CD14-positive monocyte (primary cell): ENCODE measurements at regions not wholly inside any gene's neighbourhood (a gene's known extent, or its start where the extent isn't known, plus 50 kb on each side); places are given as distances from the start of the nearest gene placed in this dataset.

Experiments
- DNase-seq, 3 donors: peaks; one replicate each; pipeline ENCODE4 v3.0.0-alpha.2; 2011 to 2022
- H2AFZ ChIP-seq: 2 replicates; pipeline ENCODE4 v1.6.0; 2012; ENCODE audit warnings: mild to moderate bottlenecking, low read depth, low read length, inconsistent platforms; ENCODE audit not compliant: insufficient read depth, poor library complexity, severe bottlenecking
- H3K27ac ChIP-seq, 2 donors: 1 replicate in 1 of 2; 2 replicates in 1 of 2; pipeline ENCODE4 v1.5.1; 2012 to 2013; ENCODE audit warnings: low read length in 2 of 2, control low read depth in 1 of 2, inconsistent platforms in 1 of 2, low read depth in 1 of 2, mild to moderate bottlenecking in 1 of 2
- H3K27me3 ChIP-seq, 2 donors: one replicate each; pipeline versions ENCODE4 v1.6.0 to v1.6.1; 2011 to 2013; ENCODE audit warnings: low read length in 2 of 2; ENCODE audit not compliant: control insufficient read depth in 2 of 2, insufficient read depth in 2 of 2
- H3K36me3 ChIP-seq, 2 donors: replicated peaks in 1 of 2; 1 replicate in 1 of 2; 2 replicates in 1 of 2; pipeline versions ENCODE4 v1.5.1 to v1.6.1; 2012 to 2013; ENCODE audit warnings: low read length in 2 of 2, control low read depth in 1 of 2, inconsistent platforms in 1 of 2, mild to moderate bottlenecking in 1 of 2; ENCODE audit not compliant: insufficient read depth in 2 of 2, control insufficient read depth in 1 of 2
- H3K4me1 ChIP-seq, 2 donors: 1 replicate in 1 of 2; 2 replicates in 1 of 2; pipeline versions ENCODE4 v1.5.1 to v1.6.1; 2012 to 2013; ENCODE audit warnings: low read length in 2 of 2, control low read depth in 1 of 2, inconsistent platforms in 1 of 2, mild to moderate bottlenecking in 1 of 2, moderate library complexity in 1 of 2; ENCODE audit not compliant: insufficient read depth in 2 of 2, control insufficient read depth in 1 of 2
- H3K4me2 ChIP-seq: replicated peaks from 2 replicates; pipeline ENCODE3; 2012; ENCODE audit warnings: low read length, moderate library complexity, mild to moderate bottlenecking; ENCODE audit not compliant: poor library complexity, severe bottlenecking; ENCODE audit errors: extremely low read depth
- H3K4me3 ChIP-seq, 3 experiments: fragments of 200-600 bp in 1 of 3; sonication (generic) in 1 of 3; replicated peaks in 1 of 3; 1 replicate in 2 of 3; 2 replicates in 1 of 3; pipeline ENCODE4 v1.5.1; 2011 to 2013; ENCODE audit warnings: low read length in 3 of 3, mild to moderate bottlenecking in 3 of 3, control low read depth in 2 of 3, low read depth in 2 of 3, inconsistent platforms in 1 of 3, moderate library complexity in 1 of 3
- H3K79me2 ChIP-seq: 2 replicates; pipeline ENCODE4 v1.6.0; 2012; ENCODE audit warnings: mild to moderate bottlenecking, control low read depth, inconsistent platforms, low read length, moderate library complexity; ENCODE audit not compliant: insufficient read depth
- H3K9ac ChIP-seq: 2 replicates; pipeline ENCODE4 v1.6.0; 2017; ENCODE audit warnings: low read length, mild to moderate bottlenecking; ENCODE audit not compliant: insufficient read depth, poor library complexity, severe bottlenecking
- H3K9me3 ChIP-seq, 2 donors: replicated peaks in 1 of 2; 1 replicate in 1 of 2; 2 replicates in 1 of 2; pipeline versions ENCODE4 v1.5.1 to v1.6.1; 2012 to 2013; ENCODE audit warnings: low read length in 2 of 2, control low read depth in 1 of 2; ENCODE audit not compliant: control insufficient read depth in 1 of 2, insufficient read depth in 1 of 2
- H4K20me1 ChIP-seq: 2 replicates; pipeline ENCODE4 v1.6.0; 2012; ENCODE audit warnings: mild to moderate bottlenecking, low read length, control low read depth, moderate library complexity; ENCODE audit not compliant: insufficient read depth
- H3K27ac Mint-ChIP-seq, 7 donors: one replicate each; pipeline ENCODE4 v1.8.0; 2020; ENCODE audit warnings: mild to moderate bottlenecking in 7 of 7, mixed read lengths in 7 of 7, moderate library complexity in 6 of 7, inconsistent platforms in 2 of 7
- H3K27me3 Mint-ChIP-seq, 3 donors: one replicate each; pipeline ENCODE4 v1.8.0; 2021 to 2022; ENCODE audit warnings: low read depth in 3 of 3, mild to moderate bottlenecking in 3 of 3, mixed read lengths in 3 of 3, moderate library complexity in 3 of 3, inconsistent platforms in 1 of 3
- H3K36me3 Mint-ChIP-seq, 2 donors: one replicate each; pipeline ENCODE4 v1.8.0; 2020; ENCODE audit warnings: mixed read lengths in 2 of 2, inconsistent platforms in 1 of 2, mild to moderate bottlenecking in 1 of 2
- H3K4me1 Mint-ChIP-seq: one replicate; pipeline ENCODE4 v1.8.0; 2020; ENCODE audit warnings: mild to moderate bottlenecking, mixed read lengths
- H3K4me3 Mint-ChIP-seq, 2 donors: one replicate each; pipeline ENCODE4 v1.8.0; 2020; ENCODE audit warnings: mild to moderate bottlenecking in 2 of 2, mixed read lengths in 2 of 2, moderate library complexity in 1 of 2
- H3K9me3 Mint-ChIP-seq, 7 donors: one replicate each; pipeline ENCODE4 v1.8.0; 2020 to 2022; ENCODE audit warnings: mixed read lengths in 7 of 7, mild to moderate bottlenecking in 6 of 7, moderate library complexity in 6 of 7, inconsistent platforms in 2 of 7
- CTCF ChIP-seq: fragments of 200-600 bp; IDR thresholded peaks from one replicate; pipeline ENCODE4 v1.8.0; 2022; ENCODE audit warnings: antibody characterized with exemption, mild to moderate bottlenecking
- WGBS: methylation state at CpG from one replicate; pipeline ENCODE4 v1.1.5; 2013; ENCODE audit warnings: missing lambda C conversion rate; ENCODE audit not compliant: insufficient coverage; 5-methylcytosine and 5-hydroxymethylcytosine counted together
- intact Hi-C, 2 donors: fragments of 100-400 bp; cut with micrococcal nuclease; formaldehyde crosslinking; loops; one replicate each; pipeline versions ENCODE4 v1.15.0 to v1.15.1; 2023

- Mint-ChIP-seq H3K36me3 (no peaks in the 10 kb centered on the region), H3K27me3 (no peaks in the 10 kb centered on the region), H3K4me3 (no peak overlapping the region), H3K9me3 (peaks cover 4 to 13% (median 7%) of the 10 kb centered on the region in 7 donors), H3K4me1 (no peaks in the 10 kb centered on the region), H3K27ac (no peak overlapping the region)
- TF ChIP-seq CTCF = no peak
- Histone ChIP-seq H3K27ac (no peak overlapping the region), H3K27me3 (no peaks in the 10 kb centered on the region), H3K9ac (no peak overlapping the region), H4K20me1 (no peaks in the 10 kb centered on the region), H3K4me1 (no peaks in the 10 kb centered on the region), H2AFZ (no peak overlapping the region), H3K4me2 (no peak overlapping the region), H3K4me3 (no peak overlapping the region), H3K9me3 (no peaks in the 10 kb centered on the region), H3K79me2 (no peaks in the 10 kb centered on the region), H3K36me3 (no peaks in the 10 kb centered on the region)
- no CpG with 5 or more reads among the region's 3 CpGs for WGBS
- intact Hi-C loops = no loop called here
- DNase-seq = no peak
Measured at GRCh38 chr3:64884536-64884935, 196.7 kb upstream of the ADAMTS9 start.

GRCh38 chr3:64880916-64881315 lies 193.1 kb upstream of the ADAMTS9 start:
- TF ChIP-seq CTCF = no peak
- Histone ChIP-seq H3K79me2 (no peaks in the 10 kb centered on the region), H3K27ac (no peak overlapping the region), H2AFZ (no peak overlapping the region), H3K4me2 (no peak overlapping the region), H3K4me3 (no peak overlapping the region), H3K4me1 (no peaks in the 10 kb centered on the region), H3K36me3 (no peaks in the 10 kb centered on the region), H3K9me3 (peaks cover 0 to 3% of the 10 kb centered on the region in 2 donors), H3K27me3 (no peaks in the 10 kb centered on the region), H3K9ac (no peak overlapping the region), H4K20me1 (no peaks in the 10 kb centered on the region)
- H3K36me3 Mint-ChIP-seq = no peaks in the 10 kb centered on the region
- H3K4me1 Mint-ChIP-seq = no peaks in the 10 kb centered on the region
- no peaks in the 10 kb centered on the region for H3K27me3 Mint-ChIP-seq
- no peak overlapping the region for H3K27ac Mint-ChIP-seq
- H3K4me3 Mint-ChIP-seq = no peak overlapping the region
- no peak for DNase-seq
- H3K9me3 Mint-ChIP-seq = peaks cover 2 to 8% (median 5%) of the 10 kb centered on the region in 7 donors
- intact Hi-C loops = no loop called here
